ENCODE measurements at regions not wholly inside any gene's neighbourhood (a gene's known extent, or its start where the extent isn't known, plus 50 kb on each side); places are given as distances from the start of the nearest gene placed in this dataset.

GRCh38 chr1:219310181-219310728 is 136.6 kb downstream of the LYPLAL1 start:
- in situ Hi-C loops (cut with MboI; ENCODE audit: low sequenced_read_pairs, unreplicated experiment), result no loop called here
- TF ChIP-seq CTCF (IDR thresholded peaks at IDR 0.05; ENCODE audit: borderline replicate concordance, control extremely low read depth, extremely low read depth, insufficient read depth, missing control alignments), result no peak
- DNase-seq (ENCODE audit: low spot score), result no peak

GRCh38 chr1:219308367-219308766 is 134.7 kb downstream of the LYPLAL1 start:
- in situ Hi-C loops (cut with MboI; ENCODE audit: low sequenced_read_pairs, unreplicated experiment), result no loop called here
- no peak for TF ChIP-seq CTCF (IDR thresholded peaks at IDR 0.05; ENCODE audit: borderline replicate concordance, control extremely low read depth, extremely low read depth, insufficient read depth, missing control alignments)
- DNase-seq (ENCODE audit: low spot score), result no peak

- no peak for DNase-seq (ENCODE audit: low spot score)
- in situ Hi-C loops (cut with MboI; ENCODE audit: low sequenced_read_pairs, unreplicated experiment), result no loop called here
- TF ChIP-seq CTCF (IDR thresholded peaks at IDR 0.05; ENCODE audit: borderline replicate concordance, control extremely low read depth, extremely low read depth, insufficient read depth, missing control alignments), result no peak
These were observed 130.8 kb downstream of the LYPLAL1 start for GRCh38 chr1:219304227-219305226.

- in situ Hi-C loops (cut with MboI; ENCODE audit: low sequenced_read_pairs, unreplicated experiment), result no loop called here
- no peak for TF ChIP-seq CTCF (IDR thresholded peaks at IDR 0.05; ENCODE audit: borderline replicate concordance, control extremely low read depth, extremely low read depth, insufficient read depth, missing control alignments)
- no peak for DNase-seq (ENCODE audit: low spot score)
These were observed 129.0 kb downstream of the LYPLAL1 start for GRCh38 chr1:219302697-219303096.

- DNase-seq (ENCODE audit: low spot score), result no peak
- in situ Hi-C loops (cut with MboI; ENCODE audit: low sequenced_read_pairs, unreplicated experiment), result no loop called here
- TF ChIP-seq CTCF (IDR thresholded peaks at IDR 0.05; ENCODE audit: borderline replicate concordance, control extremely low read depth, extremely low read depth, insufficient read depth, missing control alignments), result no peak
These were observed 125.7 kb downstream of the LYPLAL1 start for GRCh38 chr1:219299420-219299819.

- DNase-seq (ENCODE audit: low spot score), result no peak
- in situ Hi-C loops (cut with MboI; ENCODE audit: low sequenced_read_pairs, unreplicated experiment), result no loop called here
- TF ChIP-seq CTCF (IDR thresholded peaks at IDR 0.05; ENCODE audit: borderline replicate concordance, control extremely low read depth, extremely low read depth, insufficient read depth, missing control alignments), result no peak
These were observed 125.0 kb downstream of the LYPLAL1 start for GRCh38 chr1:219298571-219299148.
